Putamen (tissue), 1 donor: ENCODE measurements at regions not wholly inside any gene's neighbourhood (a gene's known extent, or its start where the extent isn't known, plus 50 kb on each side); places are given as distances from the start of the nearest gene placed in this dataset.

Source experiments
- DNase-seq: peaks from one replicate; pipeline ENCODE4 v3.0.0-alpha.2; 2016; ENCODE audit warnings: low spot score

GRCh38 chr3:188940573-188940932, 231.2 kb upstream of the TPRG1 start:
- no peak for DNase-seq

- DNase-seq: no peak
Measured at GRCh38 chr3:188941103-188941502, 230.7 kb upstream of the TPRG1 start.

- no peak for DNase-seq
Measured at GRCh38 chr3:188942191-188942590, 229.6 kb upstream of the TPRG1 start.

- no peak for DNase-seq
Measured at GRCh38 chr3:188943591-188943990, 228.2 kb upstream of the TPRG1 start.

- no peak for DNase-seq
Measured at GRCh38 chr3:188944108-188944507, 227.7 kb upstream of the TPRG1 start.

GRCh38 chr3:188946351-188947240, 225.2 kb upstream of the TPRG1 start:
- DNase-seq: no peak

- DNase-seq: peak; percentile 93
Measured at GRCh38 chr3:188947401-188948280, 224.1 kb upstream of the TPRG1 start.

GRCh38 chr3:188948281-188948996, 223.3 kb upstream of the TPRG1 start:
- peak; percentile 66 for DNase-seq

GRCh38 chr3:188948997-188949389, 222.8 kb upstream of the TPRG1 start:
- DNase-seq: peak; percentile 45

- no peak for DNase-seq
Measured at GRCh38 chr3:188949456-188949855, 222.3 kb upstream of the TPRG1 start.

- no peak for DNase-seq
Measured at GRCh38 chr3:188949996-188950395, 221.8 kb upstream of the TPRG1 start.

GRCh38 chr3:188950832-188951489, 220.8 kb upstream of the TPRG1 start:
- no peak for DNase-seq

- no peak for DNase-seq
Measured at GRCh38 chr3:188951734-188952133, 220.0 kb upstream of the TPRG1 start.

GRCh38 chr3:188954590-188955208, 217.1 kb upstream of the TPRG1 start:
- DNase-seq: peak; percentile 92

- DNase-seq: no peak
Measured at GRCh38 chr3:188955919-188956318, 215.9 kb upstream of the TPRG1 start.

GRCh38 chr3:188956839-188957489, 214.8 kb upstream of the TPRG1 start:
- peak; percentile 66 for DNase-seq

- DNase-seq: no peak
Measured at GRCh38 chr3:188959013-188959412, 212.8 kb upstream of the TPRG1 start.

GRCh38 chr3:188962253-188963247, 209.2 kb upstream of the TPRG1 start:
- DNase-seq: no peak

- DNase-seq: no peak
Measured at GRCh38 chr3:188964957-188965356, 206.8 kb upstream of the TPRG1 start.

GRCh38 chr3:188972310-188972709, 199.5 kb upstream of the TPRG1 start:
- no peak for DNase-seq
